ENCODE measurements at regions not wholly inside any gene's neighbourhood (a gene's known extent, or its start where the extent isn't known, plus 50 kb on each side); places are given as distances from the start of the nearest gene placed in this dataset.

DNA sequence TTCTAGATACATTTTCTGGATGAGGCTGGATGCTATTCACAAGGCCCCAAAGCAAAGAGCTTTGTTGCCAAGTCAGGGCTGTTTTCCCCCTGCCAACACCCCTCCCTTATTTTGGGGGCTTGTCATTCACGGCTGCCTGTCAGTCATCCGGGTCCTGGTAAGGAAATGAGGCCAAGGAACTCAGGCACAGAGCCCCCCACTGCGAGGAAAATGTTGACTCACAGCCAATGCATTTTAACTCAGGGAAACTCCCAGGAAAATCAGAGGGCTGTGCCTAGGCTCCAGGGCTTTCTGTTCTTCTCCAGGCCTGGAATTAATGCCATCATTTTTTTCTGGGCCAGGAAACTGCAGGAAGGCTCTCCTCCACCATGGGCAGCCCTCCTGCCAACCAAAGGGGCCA, 241.1 kb downstream of the SMAD2 start:
- no peak for TF ChIP-seq TAF1 (IDR thresholded peaks at IDR 0.05; ENCODE audit: low read depth)
- TF ChIP-seq, protein P1, sequence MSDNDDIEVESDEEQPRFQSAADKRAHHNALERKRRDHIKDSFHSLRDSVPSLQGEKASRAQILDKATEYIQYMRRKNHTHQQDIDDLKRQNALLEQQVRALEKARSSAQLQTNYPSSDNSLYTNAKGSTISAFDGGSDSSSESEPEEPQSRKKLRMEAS (IDR thresholded peaks at IDR 0.05), result no peak

DNA sequence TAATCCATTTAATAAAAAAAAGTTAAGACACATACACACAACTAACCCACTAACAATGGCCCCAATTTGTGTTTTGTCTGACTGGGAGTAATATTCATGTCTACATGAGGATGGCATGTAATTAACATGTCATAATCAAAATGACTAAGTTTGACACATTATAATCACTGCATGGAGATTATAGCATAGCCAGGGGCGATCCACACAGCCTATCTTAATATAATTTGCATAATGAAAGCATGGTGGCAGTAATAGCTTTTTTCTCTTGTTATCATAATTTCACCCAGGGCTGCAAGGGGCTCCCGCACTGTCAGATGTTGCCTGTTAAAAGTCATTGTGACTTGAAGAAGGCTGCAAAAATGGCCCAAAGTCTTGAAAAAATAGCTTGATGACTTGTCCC, 243.7 kb downstream of the SMAD2 start:
- no peak for TF ChIP-seq FOXM1 (IDR thresholded peaks at IDR 0.05; ENCODE audit: borderline replicate concordance, low read depth)
- TF ChIP-seq, protein P2, sequence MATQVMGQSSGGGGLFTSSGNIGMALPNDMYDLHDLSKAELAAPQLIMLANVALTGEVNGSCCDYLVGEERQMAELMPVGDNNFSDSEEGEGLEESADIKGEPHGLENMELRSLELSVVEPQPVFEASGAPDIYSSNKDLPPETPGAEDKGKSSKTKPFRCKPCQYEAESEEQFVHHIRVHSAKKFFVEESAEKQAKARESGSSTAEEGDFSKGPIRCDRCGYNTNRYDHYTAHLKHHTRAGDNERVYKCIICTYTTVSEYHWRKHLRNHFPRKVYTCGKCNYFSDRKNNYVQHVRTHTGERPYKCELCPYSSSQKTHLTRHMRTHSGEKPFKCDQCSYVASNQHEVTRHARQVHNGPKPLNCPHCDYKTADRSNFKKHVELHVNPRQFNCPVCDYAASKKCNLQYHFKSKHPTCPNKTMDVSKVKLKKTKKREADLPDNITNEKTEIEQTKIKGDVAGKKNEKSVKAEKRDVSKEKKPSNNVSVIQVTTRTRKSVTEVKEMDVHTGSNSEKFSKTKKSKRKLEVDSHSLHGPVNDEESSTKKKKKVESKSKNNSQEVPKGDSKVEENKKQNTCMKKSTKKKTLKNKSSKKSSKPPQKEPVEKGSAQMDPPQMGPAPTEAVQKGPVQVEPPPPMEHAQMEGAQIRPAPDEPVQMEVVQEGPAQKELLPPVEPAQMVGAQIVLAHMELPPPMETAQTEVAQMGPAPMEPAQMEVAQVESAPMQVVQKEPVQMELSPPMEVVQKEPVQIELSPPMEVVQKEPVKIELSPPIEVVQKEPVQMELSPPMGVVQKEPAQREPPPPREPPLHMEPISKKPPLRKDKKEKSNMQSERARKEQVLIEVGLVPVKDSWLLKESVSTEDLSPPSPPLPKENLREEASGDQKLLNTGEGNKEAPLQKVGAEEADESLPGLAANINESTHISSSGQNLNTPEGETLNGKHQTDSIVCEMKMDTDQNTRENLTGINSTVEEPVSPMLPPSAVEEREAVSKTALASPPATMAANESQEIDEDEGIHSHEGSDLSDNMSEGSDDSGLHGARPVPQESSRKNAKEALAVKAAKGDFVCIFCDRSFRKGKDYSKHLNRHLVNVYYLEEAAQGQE (IDR thresholded peaks at IDR 0.05; ENCODE audit: low read depth), result no peak
- TF ChIP-seq CREB1 (IDR thresholded peaks at IDR 0.05; ENCODE audit: low read depth), result no peak
- TF ChIP-seq NFIC (IDR thresholded peaks at IDR 0.05), result no peak
- no peak for TF ChIP-seq RAD21 (IDR thresholded peaks at IDR 0.05; ENCODE audit: low read depth)
- TF ChIP-seq ZBTB7A (IDR thresholded peaks at IDR 0.05; ENCODE audit: low read depth), result no peak
- TF ChIP-seq, protein P1 (IDR thresholded peaks at IDR 0.05), result no peak
- TF ChIP-seq EP300 (IDR thresholded peaks at IDR 0.05; ENCODE audit: borderline replicate concordance), result no peak
- no peak for TF ChIP-seq CEBPB (IDR thresholded peaks at IDR 0.05)

DNA sequence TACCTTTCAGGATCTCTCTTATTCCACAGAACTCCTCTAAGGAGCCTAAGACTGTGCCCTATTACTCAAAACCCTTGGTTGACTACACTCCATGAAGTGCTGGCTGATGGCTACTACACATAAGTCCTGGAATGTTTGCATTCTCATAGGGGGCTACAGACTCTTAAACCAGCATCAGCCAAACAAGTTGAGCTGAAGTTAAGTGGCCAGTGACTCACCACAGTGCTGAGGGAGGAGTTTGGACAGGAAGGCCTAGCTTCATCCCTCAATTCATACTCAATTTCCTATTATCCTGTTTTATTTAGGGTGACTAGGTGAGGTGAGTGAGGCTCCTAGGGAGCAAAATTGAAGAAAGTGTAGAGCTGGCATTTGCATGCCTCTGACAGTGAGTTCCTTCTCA, 246.7 kb downstream of the SMAD2 start:
- TF ChIP-seq YY1 (IDR thresholded peaks at IDR 0.05; ENCODE audit: low read depth) (no peak), TEAD4 (IDR thresholded peaks at IDR 0.05) (no peak), TCF12 (IDR thresholded peaks at IDR 0.05; ENCODE audit: low read depth) (no peak)
- TF ChIP-seq, protein P2 (IDR thresholded peaks at IDR 0.05; ENCODE audit: low read depth), result no peak

DNA sequence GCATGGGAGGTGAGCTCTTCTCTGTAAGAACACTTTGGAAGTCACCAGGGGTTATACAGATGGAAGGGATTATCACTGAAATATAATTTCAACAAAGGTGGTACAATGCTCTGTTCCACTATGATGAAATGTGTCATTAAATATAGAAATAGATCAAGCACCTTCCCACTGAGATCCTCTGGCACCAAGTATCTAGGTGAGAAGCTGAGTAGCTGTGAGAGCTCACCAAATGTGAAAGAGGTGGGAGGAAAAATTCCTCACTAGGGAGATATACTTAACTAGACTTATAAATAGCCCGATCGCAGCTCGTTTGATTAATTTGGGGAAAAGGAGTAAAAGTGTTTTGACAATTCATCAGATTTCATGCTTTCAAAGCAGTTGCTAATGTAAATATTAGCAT, 247.6 kb downstream of the SMAD2 start:
- no peak for TF ChIP-seq NFIC (IDR thresholded peaks at IDR 0.05)
- TF ChIP-seq, protein P3, sequence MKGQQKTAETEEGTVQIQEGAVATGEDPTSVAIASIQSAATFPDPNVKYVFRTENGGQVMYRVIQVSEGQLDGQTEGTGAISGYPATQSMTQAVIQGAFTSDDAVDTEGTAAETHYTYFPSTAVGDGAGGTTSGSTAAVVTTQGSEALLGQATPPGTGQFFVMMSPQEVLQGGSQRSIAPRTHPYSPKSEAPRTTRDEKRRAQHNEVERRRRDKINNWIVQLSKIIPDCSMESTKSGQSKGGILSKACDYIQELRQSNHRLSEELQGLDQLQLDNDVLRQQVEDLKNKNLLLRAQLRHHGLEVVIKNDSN (IDR thresholded peaks at IDR 0.05), result no peak
- TF ChIP-seq CREB1 (IDR thresholded peaks at IDR 0.05; ENCODE audit: low read depth), result no peak
- no peak for TF ChIP-seq TEAD4 (IDR thresholded peaks at IDR 0.05)
- no peak for TF ChIP-seq FOXM1 (IDR thresholded peaks at IDR 0.05; ENCODE audit: borderline replicate concordance, low read depth)
- TF ChIP-seq, protein P1 (IDR thresholded peaks at IDR 0.05), result no peak
- TF ChIP-seq, protein P2 (IDR thresholded peaks at IDR 0.05; ENCODE audit: low read depth), result no peak
- TF ChIP-seq RAD21 (IDR thresholded peaks at IDR 0.05; ENCODE audit: low read depth), result no peak
- TF ChIP-seq CEBPB (IDR thresholded peaks at IDR 0.05), result no peak
- no peak for TF ChIP-seq ZBTB7A (IDR thresholded peaks at IDR 0.05; ENCODE audit: low read depth)
- no peak for TF ChIP-seq TCF12 (IDR thresholded peaks at IDR 0.05; ENCODE audit: low read depth)

DNA sequence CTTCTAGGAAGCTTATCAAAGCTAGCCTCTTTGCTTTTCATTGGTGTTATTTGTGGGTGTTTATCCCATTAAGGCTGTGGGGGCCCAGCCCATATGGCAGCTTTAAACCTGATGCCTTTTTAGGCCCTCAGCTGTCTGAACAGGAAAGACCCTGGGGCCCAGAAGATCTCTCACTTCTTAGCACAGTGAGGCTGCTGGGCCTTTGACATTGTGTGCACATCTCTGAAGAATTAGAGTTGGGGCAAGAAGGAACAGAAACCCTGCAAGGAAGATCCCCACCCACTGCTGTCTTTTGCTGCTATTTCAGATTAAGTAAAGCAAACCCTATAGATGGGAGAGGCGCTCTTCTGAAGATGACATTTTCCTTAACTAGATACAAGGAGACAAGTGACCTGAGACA, 250.0 kb downstream of the SMAD2 start:
- TF ChIP-seq NFIC (IDR thresholded peaks at IDR 0.05) (no peak), CREB1 (IDR thresholded peaks at IDR 0.05; ENCODE audit: low read depth) (no peak), TCF12 (IDR thresholded peaks at IDR 0.05; ENCODE audit: low read depth) (no peak), EP300 (IDR thresholded peaks at IDR 0.05; ENCODE audit: borderline replicate concordance) (no peak), ZBTB7A (IDR thresholded peaks at IDR 0.05; ENCODE audit: low read depth) (no peak), RAD21 (IDR thresholded peaks at IDR 0.05; ENCODE audit: low read depth) (no peak), YY1 (IDR thresholded peaks at IDR 0.05; ENCODE audit: low read depth) (no peak), CEBPB (IDR thresholded peaks at IDR 0.05) (no peak), TAF1 (IDR thresholded peaks at IDR 0.05; ENCODE audit: low read depth) (no peak), TEAD4 (IDR thresholded peaks at IDR 0.05) (no peak), EGR1 (IDR thresholded peaks at IDR 0.05) (no peak)
- TF ChIP-seq, protein P3 (IDR thresholded peaks at IDR 0.05), result no peak
- TF ChIP-seq, protein P2 (IDR thresholded peaks at IDR 0.05; ENCODE audit: low read depth), result no peak
